ENCODE measurements at regions not wholly inside any gene's neighbourhood (a gene's known extent, or its start where the extent isn't known, plus 50 kb on each side); places are given as distances from the start of the nearest gene placed in this dataset.

GRCh38 chr11:15690320-15690719 is 575.6 kb downstream of the INSC start:
- no peak for DNase-seq

- no peak for DNase-seq
These were observed 578.0 kb downstream of the INSC start for GRCh38 chr11:15692739-15693138.

GRCh38 chr11:15695096-15695721 is 580.5 kb downstream of the INSC start:
- DNase-seq = no peak

- DNase-seq = no peak
These were observed 581.3 kb downstream of the INSC start for GRCh38 chr11:15696069-15696468.

- no peak for DNase-seq
These were observed 582.9 kb downstream of the INSC start for GRCh38 chr11:15697437-15698236.

- no peak for DNase-seq
These were observed 584.1 kb downstream of the INSC start for GRCh38 chr11:15698855-15699254.

- DNase-seq = no peak
These were observed 585.3 kb downstream of the INSC start for GRCh38 chr11:15699978-15700377.

- DNase-seq = no peak
These were observed 585.7 kb downstream of the INSC start for GRCh38 chr11:15700456-15700855.

GRCh38 chr11:15704064-15704463 is 589.3 kb downstream of the INSC start:
- no peak for DNase-seq

- DNase-seq = no peak
These were observed 589.8 kb downstream of the INSC start for GRCh38 chr11:15704556-15704955.

- DNase-seq = no peak
These were observed 591.2 kb downstream of the INSC start for GRCh38 chr11:15705891-15706290.

- DNase-seq = no peak
These were observed 592.5 kb downstream of the INSC start for GRCh38 chr11:15707194-15707593.

GRCh38 chr11:15707971-15708370 is 593.2 kb downstream of the INSC start:
- peak in 16 of 56 donors; percentile 2 to 44 (median 11) for DNase-seq

GRCh38 chr11:15710580-15711275 is 596.0 kb downstream of the INSC start:
- no peak for DNase-seq

- DNase-seq = no peak
These were observed 596.6 kb downstream of the INSC start for GRCh38 chr11:15711311-15711710.

GRCh38 chr11:15714641-15715399 is 600.1 kb downstream of the INSC start:
- no peak for DNase-seq

- DNase-seq = no peak
These were observed 601.8 kb downstream of the INSC start for GRCh38 chr11:15716550-15716949.

GRCh38 chr11:15720460-15720859 is 605.7 kb downstream of the INSC start:
- no peak for DNase-seq

- no peak for DNase-seq
These were observed 609.2 kb downstream of the INSC start for GRCh38 chr11:15723966-15724365.

- no peak for DNase-seq
These were observed 609.9 kb downstream of the INSC start for GRCh38 chr11:15724601-15725000.

GRCh38 chr11:15725246-15725645 is 610.5 kb downstream of the INSC start:
- DNase-seq = no peak

Measured in amygdala (tissue), 56 donors.